ENCODE measurements at regions not wholly inside any gene's neighbourhood (a gene's known extent, or its start where the extent isn't known, plus 50 kb on each side); places are given as distances from the start of the nearest gene placed in this dataset.

DNA sequence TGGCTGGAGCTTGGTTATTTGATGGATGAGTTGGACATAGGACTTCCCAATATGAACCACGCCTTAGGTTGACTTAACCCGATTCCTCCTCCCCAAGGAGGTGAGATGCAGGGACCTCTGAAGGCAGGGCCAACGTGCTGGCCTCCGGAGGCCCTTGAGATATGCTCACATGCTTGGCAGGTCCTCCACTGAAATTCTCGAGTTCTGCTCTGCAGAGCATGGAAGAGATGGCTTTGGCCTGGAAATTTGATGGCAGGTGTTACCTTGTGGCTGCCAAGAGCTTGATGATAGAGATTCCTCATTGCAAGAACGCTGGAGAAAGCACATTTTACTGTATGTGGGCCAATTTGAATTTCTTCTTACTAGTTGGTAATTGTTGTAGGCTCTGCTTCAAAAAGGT lies 117.4 kb upstream of the LIMCH1 start (continued):
- TF ChIP-seq, protein P1, sequence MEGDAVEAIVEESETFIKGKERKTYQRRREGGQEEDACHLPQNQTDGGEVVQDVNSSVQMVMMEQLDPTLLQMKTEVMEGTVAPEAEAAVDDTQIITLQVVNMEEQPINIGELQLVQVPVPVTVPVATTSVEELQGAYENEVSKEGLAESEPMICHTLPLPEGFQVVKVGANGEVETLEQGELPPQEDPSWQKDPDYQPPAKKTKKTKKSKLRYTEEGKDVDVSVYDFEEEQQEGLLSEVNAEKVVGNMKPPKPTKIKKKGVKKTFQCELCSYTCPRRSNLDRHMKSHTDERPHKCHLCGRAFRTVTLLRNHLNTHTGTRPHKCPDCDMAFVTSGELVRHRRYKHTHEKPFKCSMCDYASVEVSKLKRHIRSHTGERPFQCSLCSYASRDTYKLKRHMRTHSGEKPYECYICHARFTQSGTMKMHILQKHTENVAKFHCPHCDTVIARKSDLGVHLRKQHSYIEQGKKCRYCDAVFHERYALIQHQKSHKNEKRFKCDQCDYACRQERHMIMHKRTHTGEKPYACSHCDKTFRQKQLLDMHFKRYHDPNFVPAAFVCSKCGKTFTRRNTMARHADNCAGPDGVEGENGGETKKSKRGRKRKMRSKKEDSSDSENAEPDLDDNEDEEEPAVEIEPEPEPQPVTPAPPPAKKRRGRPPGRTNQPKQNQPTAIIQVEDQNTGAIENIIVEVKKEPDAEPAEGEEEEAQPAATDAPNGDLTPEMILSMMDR (conservative IDR thresholded peaks at IDR 0.05; ENCODE audit: low read depth in 2 of 2) = no peak
- TF ChIP-seq ZNF331 (CRISPR knock-in tag; IDR thresholded peaks at IDR 0.05; ENCODE audit: low read depth) (no peak), JUNB (IDR thresholded peaks at IDR 0.05; ENCODE audit: unreplicated experiment) (no peak), POLR2AphosphoS5 (IDR thresholded peaks at IDR 0.05; ENCODE audit: low read depth) (no peak), EZH2 (IDR thresholded peaks at IDR 0.05; ENCODE audit: low read depth, unreplicated experiment) (no peak)

DNA sequence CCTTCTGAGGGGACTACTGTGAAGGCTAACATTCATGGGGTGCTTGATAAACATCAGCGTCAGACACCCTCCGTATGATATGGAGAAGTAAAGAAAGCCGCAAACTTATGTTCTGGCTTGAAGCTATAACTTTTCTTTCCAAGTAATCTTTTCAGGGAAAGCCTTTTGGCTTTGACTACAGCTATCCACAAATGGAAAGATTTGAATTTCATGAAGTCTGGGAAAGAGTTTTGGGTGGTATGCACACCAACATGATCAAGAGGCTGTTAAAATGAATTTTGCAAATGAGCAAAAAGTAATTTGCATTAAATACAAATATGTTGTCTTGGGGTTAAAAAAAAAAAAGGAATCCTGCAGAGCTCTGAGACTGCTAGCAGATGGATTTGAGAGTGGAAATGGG lies 114.8 kb upstream of the LIMCH1 start:
- Mint-ChIP-seq H3K27ac (no peak overlapping the region), H3K27me3 (ENCODE audit: insufficient read depth, low read depth, poor library complexity) (no peaks in the 10 kb centered on the region), H3K4me1 (peaks cover 10% of the 10 kb centered on the region; the same call in 2 of the 3 replicates), H3K9me3 (no peaks in the 10 kb centered on the region), H3K4me3 (no peak overlapping the region), H3K36me3 (ENCODE audit: low read depth) (no peaks in the 10 kb centered on the region)
- peaks cover 10% of the 10 kb centered on the region; the same call in 1 of the 2 replicates for H3K9me2 ChIP-seq (ENCODE audit: insufficient read depth)
- no peak overlapping the region for H3K4me2 ChIP-seq
- DNase-seq (ENCODE audit: low spot score) = no peak
- peak overlapping the region; percentile 70; the same call in 1 of the 2 replicates for H2AFZ ChIP-seq
- H3F3A ChIP-seq (replicated peaks; ENCODE audit: low read depth) = no peaks in the 10 kb centered on the region
- H3K36me3 ChIP-seq (ENCODE audit: insufficient read depth) = no peaks in the 10 kb centered on the region
- H3K27ac ChIP-seq (ENCODE audit: low read depth) = no peak overlapping the region
- no peak for ATAC-seq
- no peaks in the 10 kb centered on the region for H4K20me1 ChIP-seq (replicated peaks; ENCODE audit: insufficient read depth)
- no peak overlapping the region for H3K4me3 ChIP-seq
- H3K27me3 ChIP-seq (ENCODE audit: insufficient read depth) = no peaks in the 10 kb centered on the region
- H3K79me2 ChIP-seq (replicated peaks; ENCODE audit: insufficient read depth) = no peaks in the 10 kb centered on the region
- peaks cover 4% of the 10 kb centered on the region for H3K4me1 ChIP-seq (ENCODE audit: insufficient read depth)
- no peak for TF ChIP-seq ETS1 (IDR thresholded peaks at IDR 0.05)
- TF ChIP-seq STAT1 (IDR thresholded peaks at IDR 0.05; ENCODE audit: unreplicated experiment) = no peak
- no peak for TF ChIP-seq ZNF331 (CRISPR knock-in tag; IDR thresholded peaks at IDR 0.05; ENCODE audit: low read depth)
- TF ChIP-seq EZH2 (IDR thresholded peaks at IDR 0.05; ENCODE audit: low read depth, unreplicated experiment) = no peak
- no peak for TF ChIP-seq EZH2phosphoT487 (IDR thresholded peaks at IDR 0.05; ENCODE audit: unreplicated experiment)
- TF ChIP-seq, protein P1 (conservative IDR thresholded peaks at IDR 0.05; ENCODE audit: low read depth in 2 of 2) = no peak
- no peak for TF ChIP-seq ZNF114 (CRISPR knock-in tag; IDR thresholded peaks at IDR 0.05)
- TF ChIP-seq REST (IDR thresholded peaks at IDR 0.05; ENCODE audit: unreplicated experiment) = no peak
- TF ChIP-seq NANOG (IDR thresholded peaks at IDR 0.05; ENCODE audit: borderline replicate concordance) = no peak
- TF ChIP-seq CREB1 (CRISPR knock-in tag; IDR thresholded peaks at IDR 0.05; ENCODE audit: low read depth) = no peak
